HEK293 (cell line): ENCODE measurements at regions not wholly inside any gene's neighbourhood (a gene's known extent, or its start where the extent isn't known, plus 50 kb on each side); places are given as distances from the start of the nearest gene placed in this dataset.
A peak's percentile ranks its signal among the peaks of the same experiment; 100 is the strongest.

Experiments used
- CTCF ChIA-PET: fragments of 350-600 bp; formaldehyde crosslinking; extraction: SDS; loops from one replicate; lab custom pipeline; 2021; ENCODE audit warnings: antibody characterized with exemption; lab: Yijun Ruan, JAX
- POLR2A ChIA-PET: fragments of 300-600 bp; formaldehyde crosslinking; extraction: SDS; loops from one replicate; lab custom pipeline; 2020; ENCODE audit warnings: antibody characterized with exemption, inconsistent platforms; lab: Yijun Ruan, JAX
- H3K27ac ChIP-seq: fragments of 200-500 bp; sonication (Bioruptor generic); 2 replicates; pipeline ENCODE4 v1.5.1; 2014; ENCODE audit warnings: low read depth, low read length, control low read depth, inconsistent platforms; ENCODE audit errors: extremely low read depth
- H3K36me3 ChIP-seq, 2 experiments: fragments of 200-500 bp in 1 of 2; sonication (Bioruptor generic) in 1 of 2; 1 replicate in 1 of 2; 2 replicates in 1 of 2; pipeline ENCODE4 v1.5.1; 2014 to 2017; ENCODE audit warnings: inconsistent platforms in 2 of 2, low read length in 2 of 2; ENCODE audit not compliant: control insufficient read depth in 2 of 2, insufficient read depth in 1 of 2
- H3K4me1 ChIP-seq: fragments of 200-500 bp; sonication (Bioruptor generic); 2 replicates; pipeline ENCODE4 v1.5.1; 2014; ENCODE audit warnings: mild to moderate bottlenecking, low read length, inconsistent platforms; ENCODE audit not compliant: control insufficient read depth, insufficient read depth
- H3K4me3 ChIP-seq: 2 replicates; pipeline ENCODE4 v1.5.1; 2011; ENCODE audit warnings: low read depth, mild to moderate bottlenecking, control low read depth, low read length, moderate library complexity
- H3K9me3 ChIP-seq: fragments of 200-500 bp; sonication (Bioruptor generic); 2 replicates; pipeline ENCODE4 v1.5.1; 2014; ENCODE audit warnings: low read depth, low read length, inconsistent platforms; ENCODE audit not compliant: control insufficient read depth, insufficient read depth
- AEBP2 ChIP-seq: fragments of 450-650 bp; formaldehyde crosslinking; IDR thresholded peaks from 2 replicates; pipeline ENCODE4 v1.5.1; 2016; ENCODE audit warnings: missing biosample characterization, missing genetic modification characterization, borderline replicate concordance
- CTCF ChIP-seq: fragments of 450-650 bp; formaldehyde crosslinking; IDR thresholded peaks from 2 replicates; pipeline ENCODE4 v1.5.1; 2016; ENCODE audit warnings: missing biosample characterization, missing genetic modification characterization
- GLIS1 ChIP-seq: fragments of 450-650 bp; formaldehyde crosslinking; IDR thresholded peaks from 2 replicates; pipeline ENCODE4 v1.5.1; 2016; ENCODE audit warnings: missing biosample characterization, missing genetic modification characterization
- HOXC10 ChIP-seq: sonication (generic); formaldehyde crosslinking; IDR thresholded peaks from 2 replicates; pipeline ENCODE4 v1.8.1; 2023; ENCODE audit warnings: mild to moderate bottlenecking, missing genetic modification reagents
- PATZ1 ChIP-seq: fragments of 450-650 bp; formaldehyde crosslinking; IDR thresholded peaks from 2 replicates; pipeline ENCODE4 v1.5.1; 2016; ENCODE audit warnings: missing biosample characterization, missing genetic modification characterization
- PBX3 ChIP-seq: sonication (generic); formaldehyde crosslinking; IDR thresholded peaks from 2 replicates; pipeline ENCODE4 v1.8.1; 2022; ENCODE audit warnings: mild to moderate bottlenecking, moderate library complexity, missing genetic modification reagents
- PRDM10 ChIP-seq: fragments of 450-650 bp; formaldehyde crosslinking; IDR thresholded peaks from 2 replicates; pipeline ENCODE4 v1.5.1; 2016; ENCODE audit warnings: missing biosample characterization, missing genetic modification characterization
- REPIN1 ChIP-seq: fragments of 450-650 bp; formaldehyde crosslinking; IDR thresholded peaks from 2 replicates; pipeline ENCODE4 v1.5.1; 2017; ENCODE audit warnings: missing biosample characterization, missing genetic modification characterization, low read depth
- SCRT1 ChIP-seq: fragments of 450-650 bp; formaldehyde crosslinking; IDR thresholded peaks from 2 replicates; pipeline ENCODE4 v1.5.1; 2016; ENCODE audit warnings: missing biosample characterization, missing genetic modification characterization, borderline replicate concordance
- SETDB1 ChIP-seq: IDR thresholded peaks from one replicate; pipeline ENCODE4 v1.6.1; 2017; ENCODE audit warnings: mild to moderate bottlenecking, low read length, moderate library complexity, mixed read lengths; ENCODE audit not compliant: insufficient read length
- ZEB2 ChIP-seq: fragments of 450-650 bp; formaldehyde crosslinking; IDR thresholded peaks from 2 replicates; pipeline ENCODE4 v1.5.1; 2016; ENCODE audit warnings: missing biosample characterization, missing genetic modification characterization
- ZNF2 ChIP-seq: fragments of 450-650 bp; formaldehyde crosslinking; IDR thresholded peaks from 2 replicates; pipeline ENCODE4 v1.5.1; 2016; ENCODE audit warnings: missing biosample characterization, missing genetic modification characterization
- ZNF513 ChIP-seq: fragments of 450-650 bp; IDR thresholded peaks from 2 replicates; pipeline ENCODE4 v1.5.1; 2018; ENCODE audit warnings: missing biosample characterization, missing genetic modification characterization
- ZNF596 ChIP-seq: fragments of 450-650 bp; IDR thresholded peaks from 2 replicates; pipeline ENCODE4 v1.5.0; 2018; ENCODE audit warnings: missing biosample characterization, mild to moderate bottlenecking, missing genetic modification characterization, moderate library complexity
- ZNF654 ChIP-seq: fragments of 450-650 bp; formaldehyde crosslinking; IDR thresholded peaks from 2 replicates; pipeline ENCODE4 v1.5.1; 2016; ENCODE audit warnings: low read depth, missing biosample characterization, missing genetic modification characterization
- ZNF677 ChIP-seq: fragments of 450-650 bp; IDR thresholded peaks from 2 replicates; pipeline ENCODE4 v1.5.0; 2018; ENCODE audit warnings: missing biosample characterization, mild to moderate bottlenecking, missing genetic modification characterization, moderate library complexity
- ZNF76 ChIP-seq: fragments of 450-650 bp; formaldehyde crosslinking; IDR thresholded peaks from 2 replicates; pipeline ENCODE4; 2016; ENCODE audit warnings: low read depth, missing biosample characterization, missing genetic modification characterization, borderline replicate concordance
- ZNF785 ChIP-seq: fragments of 450-650 bp; formaldehyde crosslinking; IDR thresholded peaks from 2 replicates; pipeline ENCODE4 v1.5.1; 2016; ENCODE audit warnings: missing biosample characterization, missing genetic modification characterization

GRCh38 chr5:6819521-6819920 lies 106.3 kb downstream of the TENT4A start:
- no peaks in the 10 kb centered on the region for H3K36me3 ChIP-seq
- H3K9me3 ChIP-seq, result no peaks in the 10 kb centered on the region; the same call in 1 of the 2 replicates
- no peaks in the 10 kb centered on the region for H3K4me1 ChIP-seq
- ChIA-PET CTCF (interaction anchor here (0.6 to 3.7 kb wide), 12 partner anchors 8 to 1037 kb away, joined by 3 to 18 read pairs (median 4); no protein-coding TSS in a partner anchor), POLR2A (no interaction called here)
- no peak overlapping the region for H3K27ac ChIP-seq
- TF ChIP-seq PBX3, result no peak
- TF ChIP-seq PATZ1 (tag by site-specific recombination), result no peak
- no peak overlapping the region for H3K4me3 ChIP-seq

- Histone ChIP-seq H3K36me3 (no peaks in the 10 kb centered on the region), H3K9me3 (no peaks in the 10 kb centered on the region; the same call in 1 of the 2 replicates), H3K4me3 (no peak overlapping the region), H3K27ac (no peak overlapping the region), H3K4me1 (no peaks in the 10 kb centered on the region)
- TF ChIP-seq ZEB2 (tag by site-specific recombination) (no peak), ZNF654 (tag by site-specific recombination) (peak; percentile 88), ZNF785 (tag by site-specific recombination) (no peak), SETDB1 (peak; percentile 80), ZNF76 (tag by site-specific recombination) (no peak), GLIS1 (tag by site-specific recombination) (no peak), REPIN1 (tag by site-specific recombination) (no peak), AEBP2 (tag by site-specific recombination) (no peak), ZNF2 (tag by site-specific recombination) (peak; percentile 98), CTCF (tag by site-specific recombination) (peak; percentile 41; the same call in 1 of the 2 replicates)
- ChIA-PET POLR2A (no interaction called here), CTCF (interaction anchor here (0.5 to 3.7 kb wide), 24 partner anchors 10 to 995 kb away, joined by 3 to 18 read pairs (median 4); no protein-coding TSS in a partner anchor)
Observed at GRCh38 chr5:6820851-6821479, 107.7 kb downstream of the TENT4A start.

GRCh38 chr5:6822068-6822467 lies 108.8 kb downstream of the TENT4A start:
- Histone ChIP-seq H3K9me3 (no peaks in the 10 kb centered on the region; the same call in 1 of the 2 replicates), H3K4me1 (no peaks in the 10 kb centered on the region), H3K4me3 (no peak overlapping the region), H3K27ac (no peak overlapping the region), H3K36me3 (no peaks in the 10 kb centered on the region)
- ChIA-PET CTCF (interaction anchor here (0.8 to 3.7 kb wide), 7 partner anchors 10 to 924 kb away, joined by 3 to 16 read pairs (median 4); no protein-coding TSS in a partner anchor), POLR2A (no interaction called here)
- TF ChIP-seq SCRT1 (tag by site-specific recombination) (no peak), ZNF513 (tag by site-specific recombination) (no peak), HOXC10 (CRISPR knock-in tag) (no peak), ZNF677 (tag by site-specific recombination) (no peak), PRDM10 (tag by site-specific recombination) (no peak), ZNF596 (no peak)
